GM18499 (cell line): ENCODE measurements at regions not wholly inside any gene's neighbourhood (a gene's known extent, or its start where the extent isn't known, plus 50 kb on each side); places are given as distances from the start of the nearest gene placed in this dataset.

Experiments used
- ATAC-seq: cut with Tn5 transposase; IDR thresholded peaks from one replicate; pipeline ENCODE4 v1.9.1; 2021; ENCODE audit warnings: moderate number of reproducible peaks; ENCODE audit not compliant: insufficient read depth, unreplicated experiment

DNA sequence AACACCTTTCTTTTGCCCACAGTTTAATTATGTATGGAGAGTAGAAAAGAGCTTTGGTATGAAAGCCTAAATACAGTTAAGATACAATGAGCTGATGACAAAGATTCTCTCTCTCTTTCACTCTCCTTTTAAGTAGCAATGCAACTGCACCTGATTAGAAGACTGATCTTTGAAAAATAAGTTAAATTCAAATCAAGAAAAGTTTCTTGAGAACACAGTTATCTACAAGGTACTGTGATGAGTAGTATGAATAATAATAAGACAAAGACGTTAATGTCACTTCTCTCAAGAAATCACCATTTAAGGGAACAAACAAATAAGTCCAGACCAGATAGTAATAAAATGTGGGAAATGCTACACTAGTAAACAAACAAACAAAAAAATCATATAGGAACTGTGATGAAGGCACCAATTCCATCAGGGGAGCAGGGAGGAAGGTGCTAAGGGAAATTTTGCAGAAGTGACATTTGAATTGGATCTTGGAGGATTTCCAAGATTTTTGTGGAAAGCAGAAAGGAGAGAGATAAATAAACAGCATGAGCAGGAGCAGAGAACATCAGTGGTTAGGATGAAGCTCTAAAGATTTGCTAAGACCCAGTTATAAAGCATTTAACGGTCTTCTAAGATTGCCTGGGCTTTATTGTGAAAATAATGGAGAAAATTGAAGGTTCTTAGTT is 65.2 kb upstream of the STK38L start:
- ATAC-seq, result no peak

DNA sequence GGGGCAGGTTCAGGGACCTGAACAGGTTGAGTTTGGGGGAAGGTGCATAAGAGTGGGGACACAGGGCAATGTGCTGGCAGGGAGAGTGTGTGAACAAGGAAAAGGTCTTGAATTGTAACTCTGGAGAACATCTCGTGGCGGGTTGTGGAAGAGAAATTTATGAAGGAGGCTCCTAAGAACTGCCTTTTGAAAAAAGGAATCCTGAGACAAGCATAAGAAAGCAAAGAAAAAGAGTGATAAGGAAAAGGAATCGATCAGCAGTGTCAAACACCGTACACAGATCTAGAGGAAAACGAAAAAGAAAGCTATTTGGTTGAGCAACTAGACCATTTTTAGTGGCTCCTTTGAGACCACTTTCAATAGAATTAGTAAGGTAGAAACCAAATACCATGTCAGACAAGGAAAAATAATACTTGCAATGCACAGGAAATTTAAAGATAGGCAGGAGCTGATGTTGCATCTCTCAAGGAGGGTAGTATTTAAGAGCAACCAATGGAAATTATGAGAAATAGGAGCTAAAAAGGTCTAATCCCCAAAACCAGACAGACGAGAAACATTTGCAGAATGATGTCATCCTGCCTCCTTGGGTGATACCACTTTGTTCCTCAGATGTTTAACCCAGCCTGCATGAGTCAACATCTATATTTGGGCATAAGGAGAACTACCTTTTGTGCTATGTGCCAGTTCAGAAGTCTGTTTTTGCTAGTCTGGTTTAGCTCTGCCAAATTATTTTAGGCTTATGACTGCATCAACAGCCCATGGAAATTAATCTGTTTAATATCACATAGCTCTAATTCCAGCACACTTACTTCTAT is 64.5 kb upstream of the STK38L start:
- ATAC-seq, result peak; percentile 77

GRCh38 chr12:27180906-27181505 is 63.1 kb upstream of the STK38L start:
- no peak for ATAC-seq

DNA sequence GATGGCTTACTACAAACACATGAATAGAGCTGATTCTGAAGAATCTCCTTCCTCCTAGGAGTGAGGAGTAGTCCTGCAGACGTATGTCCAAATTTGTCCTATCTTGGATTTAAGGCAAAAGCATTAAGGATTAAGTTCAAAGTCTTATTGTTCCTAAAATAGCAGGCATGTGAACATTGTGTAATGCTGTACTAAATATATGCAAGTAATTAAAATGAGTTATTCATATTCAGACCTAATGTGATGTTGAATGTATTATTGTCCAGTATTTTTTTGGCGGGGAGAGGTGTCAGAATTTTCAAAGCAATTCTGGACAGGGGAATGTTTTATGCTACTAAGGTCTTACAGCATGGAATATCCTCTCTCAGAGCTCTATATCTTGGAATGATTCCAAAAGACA is 60.7 kb upstream of the STK38L start:
- ATAC-seq, result no peak

GRCh38 chr12:27185234-27186021 is 58.7 kb upstream of the STK38L start:
- peak; percentile 78 for ATAC-seq

DNA sequence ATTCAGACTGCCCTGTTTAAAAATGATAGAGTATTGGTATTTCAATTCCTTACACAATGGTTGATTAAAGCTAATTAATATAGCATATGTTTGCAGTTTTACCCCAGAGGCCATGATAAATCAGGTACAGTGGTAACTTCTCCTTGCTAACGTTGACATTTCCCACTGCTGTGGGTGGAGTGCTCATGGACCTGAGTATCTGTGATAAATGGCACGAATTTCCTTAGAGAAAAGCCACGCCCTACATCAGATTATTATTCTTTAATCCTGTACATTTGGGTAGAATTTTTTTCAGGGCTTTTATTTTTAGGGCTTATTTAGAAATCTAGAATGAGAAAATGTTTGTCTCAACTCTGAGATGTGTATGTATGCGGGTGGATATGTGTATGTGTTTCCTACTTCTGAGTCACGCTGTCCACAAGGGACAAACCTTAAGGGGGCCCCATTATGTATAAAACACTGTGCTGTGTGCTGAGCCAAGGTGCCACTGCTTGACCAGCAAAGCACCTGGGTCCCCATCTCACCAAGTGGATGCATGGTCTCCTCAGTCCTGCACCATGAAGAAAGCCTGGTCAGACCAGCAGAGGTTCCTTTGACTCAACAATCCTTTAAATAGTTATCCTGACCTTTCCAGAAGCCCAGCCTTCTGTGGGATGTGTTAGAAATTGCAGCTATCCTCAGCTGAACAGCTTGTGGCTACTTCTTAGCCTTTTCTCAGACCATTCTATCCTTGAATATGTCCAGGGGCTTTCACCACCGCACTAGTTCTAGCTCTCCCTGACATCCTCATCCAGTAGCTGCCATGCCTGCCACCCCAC is 57.9 kb upstream of the STK38L start:
- ATAC-seq, result no peak

- no peak for ATAC-seq
Measured at GRCh38 chr12:27187697-27188096, 56.4 kb upstream of the STK38L start.

- no peak for ATAC-seq
Measured at GRCh38 chr12:27190761-27191160, 53.3 kb upstream of the STK38L start.

GRCh38 chr12:27191531-27191930 is 52.6 kb upstream of the STK38L start:
- no peak for ATAC-seq

DNA sequence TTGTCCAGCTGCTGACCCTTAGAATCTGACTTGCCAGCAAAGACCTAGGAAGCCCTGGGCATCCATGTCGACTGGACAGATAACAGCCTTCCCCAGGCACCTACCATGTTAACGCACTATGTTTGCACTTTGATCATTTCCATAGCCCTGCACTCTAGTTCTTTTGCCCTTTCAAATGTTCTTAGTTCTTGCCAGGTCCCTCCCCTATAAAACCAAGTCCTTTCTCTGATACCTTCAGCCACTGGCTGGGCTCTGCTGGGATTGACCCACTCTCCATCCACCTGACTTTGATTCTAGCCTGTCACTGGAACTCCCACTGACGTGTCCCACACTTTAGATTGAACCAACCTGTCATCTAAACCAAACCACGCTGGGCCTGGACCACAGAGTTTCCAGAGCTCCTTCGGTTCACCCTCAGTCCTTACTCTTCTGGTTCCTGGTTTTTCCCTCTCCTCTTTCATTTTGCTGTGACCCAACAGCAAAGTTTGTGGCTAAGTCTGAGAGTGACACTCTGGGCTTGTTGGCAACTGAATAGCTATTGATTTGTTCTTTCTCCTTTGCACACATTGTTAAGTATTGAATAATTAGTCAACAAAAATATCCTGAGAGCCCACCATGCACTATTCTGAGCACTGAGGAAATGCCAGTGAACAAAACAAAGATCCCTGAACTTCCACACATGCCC is 51.8 kb upstream of the STK38L start:
- ATAC-seq, result no peak

DNA sequence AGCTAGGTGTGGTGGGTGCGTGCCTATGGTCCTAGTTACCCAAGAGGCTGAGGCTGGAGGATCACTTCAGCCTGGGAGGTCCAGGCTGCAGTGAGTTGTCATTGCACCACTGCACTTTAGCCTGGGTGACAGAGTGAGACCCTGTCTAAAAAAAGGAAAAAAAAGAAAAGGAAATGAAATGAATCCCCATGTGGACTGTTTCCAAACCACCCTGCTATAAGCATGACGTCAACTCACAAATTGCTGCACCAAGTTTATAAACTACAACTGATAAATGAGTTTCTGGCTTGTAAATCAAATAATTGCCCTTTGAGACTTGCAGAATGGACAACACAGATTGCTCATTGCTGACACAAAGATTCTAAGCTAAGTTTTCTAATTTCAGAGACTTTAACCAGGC is 51.0 kb upstream of the STK38L start:
- ATAC-seq, result no peak

GRCh38 chr12:27193854-27194544 is 50.1 kb upstream of the STK38L start:
- no peak for ATAC-seq
